ENCODE measurements at regions not wholly inside any gene's neighbourhood (a gene's known extent, or its start where the extent isn't known, plus 50 kb on each side); places are given as distances from the start of the nearest gene placed in this dataset.

DNA sequence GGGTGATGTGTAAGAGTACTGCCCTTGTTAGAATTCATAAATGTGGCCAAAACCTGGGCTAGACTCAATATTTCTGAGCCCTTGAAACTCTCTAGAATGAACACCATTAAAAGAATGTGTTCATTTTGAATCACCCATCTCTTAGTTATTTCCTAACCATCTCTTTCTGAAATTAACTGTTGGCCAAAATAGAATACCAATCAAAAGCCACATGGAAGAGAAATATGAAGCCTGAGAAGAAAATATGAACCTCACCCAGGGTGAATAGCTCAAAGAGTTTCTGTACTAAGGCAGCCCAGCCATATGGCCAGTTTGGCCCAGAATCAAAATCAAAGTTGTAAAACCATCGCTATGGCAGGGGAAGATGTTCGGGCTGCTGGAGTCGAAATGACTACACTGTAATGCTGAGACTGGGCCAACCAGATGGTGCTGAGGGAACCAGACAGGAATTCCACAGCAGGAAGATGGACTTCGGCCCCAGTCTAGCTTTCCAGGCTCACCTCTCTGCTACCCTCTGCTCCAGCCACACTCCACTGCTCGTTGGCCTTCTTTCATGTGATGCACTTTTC, 154.3 kb upstream of the ZFHX3 start:
- WGBS (ENCODE audit: low lambda C conversion rate, missing lambda C conversion rate): 60% methylated on average over 5 of the region's 5 CpGs
- Histone ChIP-seq H3K27me3 (no peaks in the 10 kb centered on the region), H3K79me2 (no peaks in the 10 kb centered on the region), H3K9me2 (replicated peaks; ENCODE audit: insufficient read depth) (no peaks in the 10 kb centered on the region), H3K4me3 (no peak overlapping the region), H3K4me2 (no peak overlapping the region), H3K36me3 (replicated peaks; ENCODE audit: insufficient read depth, low read depth) (no peaks in the 10 kb centered on the region), H3K4me1 (ENCODE audit: insufficient read depth) (peaks cover 3% of the 10 kb centered on the region), H4K20me1 (ENCODE audit: insufficient read depth, poor library complexity, severe bottlenecking) (no peaks in the 10 kb centered on the region), H2AFZ (no peak overlapping the region), H3K27ac (peak overlapping the region; percentile 43), H3K9me3 (ENCODE audit: low read depth) (no peaks in the 10 kb centered on the region)
- TF ChIP-seq EZH2phosphoT487 (IDR thresholded peaks at IDR 0.05; ENCODE audit: low read depth, severe bottlenecking, unreplicated experiment): no peak
- no peak for TF ChIP-seq CTCF (IDR thresholded peaks at IDR 0.05; ENCODE audit: poor library complexity)
- TF ChIP-seq EZH2 (IDR thresholded peaks at IDR 0.05; ENCODE audit: borderline replicate concordance): no peak
- DNase-seq (ENCODE audit: low spot score): peak; percentile 60

DNA sequence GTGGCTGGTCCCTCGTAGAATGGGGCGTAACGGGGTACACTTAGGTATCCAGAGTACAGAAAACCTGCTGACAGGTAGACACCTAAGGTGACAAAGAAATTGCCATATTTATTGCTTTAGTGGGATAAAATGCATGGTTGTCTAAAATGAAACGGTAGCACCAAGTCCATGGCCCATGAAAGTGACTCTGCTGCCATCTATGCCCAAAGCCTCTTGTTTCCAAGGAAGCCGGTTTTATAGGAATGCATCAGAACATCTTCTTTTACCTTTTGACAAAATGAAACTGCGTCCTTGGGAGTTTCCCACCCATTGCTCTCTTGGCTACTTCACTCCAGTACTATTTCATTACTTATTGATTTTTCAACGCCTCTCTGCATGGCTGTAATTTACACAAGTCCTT, 151.3 kb upstream of the ZFHX3 start:
- no peak overlapping the region for H3K4me3 ChIP-seq
- H3K9me3 ChIP-seq (ENCODE audit: low read depth): no peaks in the 10 kb centered on the region
- no peak overlapping the region for H3K4me2 ChIP-seq
- no peak overlapping the region for H3K27ac ChIP-seq
- no peaks in the 10 kb centered on the region for H3K36me3 ChIP-seq (replicated peaks; ENCODE audit: insufficient read depth, low read depth)
- no peak overlapping the region for H2AFZ ChIP-seq
- H3K9me2 ChIP-seq (replicated peaks; ENCODE audit: insufficient read depth): no peaks in the 10 kb centered on the region
- WGBS (ENCODE audit: low lambda C conversion rate, missing lambda C conversion rate): 87% methylated on average over 7 of the region's 7 CpGs
- H3K79me2 ChIP-seq: no peaks in the 10 kb centered on the region
- DNase-seq (ENCODE audit: low spot score): no peak
- peaks cover 3% of the 10 kb centered on the region for H3K4me1 ChIP-seq (ENCODE audit: insufficient read depth)
- no peaks in the 10 kb centered on the region for H3K27me3 ChIP-seq
- H4K20me1 ChIP-seq (ENCODE audit: insufficient read depth, poor library complexity, severe bottlenecking): no peaks in the 10 kb centered on the region
- no peak for TF ChIP-seq CTCF (IDR thresholded peaks at IDR 0.05; ENCODE audit: poor library complexity)
- no peak for TF ChIP-seq EZH2phosphoT487 (IDR thresholded peaks at IDR 0.05; ENCODE audit: low read depth, severe bottlenecking, unreplicated experiment)
- no peak for TF ChIP-seq EZH2 (IDR thresholded peaks at IDR 0.05; ENCODE audit: borderline replicate concordance)

- Histone ChIP-seq H3K27ac (no peak overlapping the region), H3K79me2 (no peaks in the 10 kb centered on the region), H3K27me3 (no peaks in the 10 kb centered on the region), H3K4me3 (no peak overlapping the region), H3K36me3 (replicated peaks; ENCODE audit: insufficient read depth, low read depth) (no peaks in the 10 kb centered on the region), H3K9me3 (ENCODE audit: low read depth) (no peaks in the 10 kb centered on the region), H3K4me2 (no peak overlapping the region), H3K9me2 (replicated peaks; ENCODE audit: insufficient read depth) (no peaks in the 10 kb centered on the region), H3K4me1 (ENCODE audit: insufficient read depth) (peaks cover 3% of the 10 kb centered on the region), H2AFZ (no peak overlapping the region), H4K20me1 (ENCODE audit: insufficient read depth, poor library complexity, severe bottlenecking) (no peaks in the 10 kb centered on the region)
- DNase-seq (ENCODE audit: low spot score): no peak
- WGBS (ENCODE audit: low lambda C conversion rate, missing lambda C conversion rate): 92% methylated on average over 5 of the region's 5 CpGs
- no peak for TF ChIP-seq EZH2 (IDR thresholded peaks at IDR 0.05; ENCODE audit: borderline replicate concordance)
- no peak for TF ChIP-seq EZH2phosphoT487 (IDR thresholded peaks at IDR 0.05; ENCODE audit: low read depth, severe bottlenecking, unreplicated experiment)
- no peak for TF ChIP-seq CTCF (IDR thresholded peaks at IDR 0.05; ENCODE audit: poor library complexity)
These were observed 150.6 kb upstream of the ZFHX3 start for GRCh38 chr16:73198481-73198880.

GRCh38 chr16:73197598-73197997, 149.7 kb upstream of the ZFHX3 start:
- 91% methylated on average over 3 of the region's 3 CpGs for WGBS (ENCODE audit: low lambda C conversion rate, missing lambda C conversion rate)
- H3K27ac ChIP-seq: no peak overlapping the region
- H2AFZ ChIP-seq: no peak overlapping the region
- H3K4me1 ChIP-seq (ENCODE audit: insufficient read depth): peaks cover 2% of the 10 kb centered on the region
- no peaks in the 10 kb centered on the region for H4K20me1 ChIP-seq (ENCODE audit: insufficient read depth, poor library complexity, severe bottlenecking)
- no peaks in the 10 kb centered on the region for H3K27me3 ChIP-seq
- H3K9me2 ChIP-seq (replicated peaks; ENCODE audit: insufficient read depth): no peaks in the 10 kb centered on the region
- no peaks in the 10 kb centered on the region for H3K79me2 ChIP-seq
- H3K4me2 ChIP-seq: no peak overlapping the region
- TF ChIP-seq EZH2phosphoT487 (IDR thresholded peaks at IDR 0.05; ENCODE audit: low read depth, severe bottlenecking, unreplicated experiment) (no peak), EZH2 (IDR thresholded peaks at IDR 0.05; ENCODE audit: borderline replicate concordance) (no peak), CTCF (IDR thresholded peaks at IDR 0.05; ENCODE audit: poor library complexity) (no peak)
- H3K36me3 ChIP-seq (replicated peaks; ENCODE audit: insufficient read depth, low read depth): no peaks in the 10 kb centered on the region
- no peak for DNase-seq (ENCODE audit: low spot score)
- H3K9me3 ChIP-seq (ENCODE audit: low read depth): no peaks in the 10 kb centered on the region
- no peak overlapping the region for H3K4me3 ChIP-seq
